HepG2 (cell line): ENCODE measurements at regions not wholly inside any gene's neighbourhood (a gene's known extent, or its start where the extent isn't known, plus 50 kb on each side); places are given as distances from the start of the nearest gene placed in this dataset.

Experiments
- POLR2A ChIP-seq, 2 experiments: IDR thresholded peaks; 2 replicates each; pipeline ENCODE4 v1.6.1; 2011; ENCODE audit warnings: low read depth in 2 of 2, low read length in 2 of 2, mild to moderate bottlenecking in 1 of 2, moderate library complexity in 1 of 2; ENCODE audit not compliant: insufficient read depth in 1 of 2
- PRDM4 ChIP-seq: sonication (generic); formaldehyde crosslinking; IDR thresholded peaks from 2 replicates; pipeline ENCODE4 v1.9.0; 2021; ENCODE audit warnings: missing genetic modification reagents, borderline replicate concordance
- TF ChIP-seq, protein P1 (sequence below): sonication (generic); formaldehyde crosslinking; IDR thresholded peaks from 2 replicates; pipeline ENCODE4 v1.4.0; 2020; ENCODE audit warnings: missing genetic modification reagents

- no peak for TF ChIP-seq POLR2A (IDR thresholded peaks at IDR 0.05; ENCODE audit: insufficient read depth in 1 of 2, low read depth in 2 of 2, low read length in 2 of 2)
- TF ChIP-seq, protein P1, sequence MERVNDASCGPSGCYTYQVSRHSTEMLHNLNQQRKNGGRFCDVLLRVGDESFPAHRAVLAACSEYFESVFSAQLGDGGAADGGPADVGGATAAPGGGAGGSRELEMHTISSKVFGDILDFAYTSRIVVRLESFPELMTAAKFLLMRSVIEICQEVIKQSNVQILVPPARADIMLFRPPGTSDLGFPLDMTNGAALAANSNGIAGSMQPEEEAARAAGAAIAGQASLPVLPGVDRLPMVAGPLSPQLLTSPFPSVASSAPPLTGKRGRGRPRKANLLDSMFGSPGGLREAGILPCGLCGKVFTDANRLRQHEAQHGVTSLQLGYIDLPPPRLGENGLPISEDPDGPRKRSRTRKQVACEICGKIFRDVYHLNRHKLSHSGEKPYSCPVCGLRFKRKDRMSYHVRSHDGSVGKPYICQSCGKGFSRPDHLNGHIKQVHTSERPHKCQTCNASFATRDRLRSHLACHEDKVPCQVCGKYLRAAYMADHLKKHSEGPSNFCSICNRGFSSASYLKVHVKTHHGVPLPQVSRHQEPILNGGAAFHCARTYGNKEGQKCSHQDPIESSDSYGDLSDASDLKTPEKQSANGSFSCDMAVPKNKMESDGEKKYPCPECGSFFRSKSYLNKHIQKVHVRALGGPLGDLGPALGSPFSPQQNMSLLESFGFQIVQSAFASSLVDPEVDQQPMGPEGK, result no peak
- TF ChIP-seq PRDM4 (CRISPR knock-in tag), result no peak
These were observed 182.4 kb upstream of the ADRA1D start for GRCh38 chr20:4431446-4431845.
